ENCODE measurements at regions not wholly inside any gene's neighbourhood (a gene's known extent, or its start where the extent isn't known, plus 50 kb on each side); places are given as distances from the start of the nearest gene placed in this dataset.

DNA sequence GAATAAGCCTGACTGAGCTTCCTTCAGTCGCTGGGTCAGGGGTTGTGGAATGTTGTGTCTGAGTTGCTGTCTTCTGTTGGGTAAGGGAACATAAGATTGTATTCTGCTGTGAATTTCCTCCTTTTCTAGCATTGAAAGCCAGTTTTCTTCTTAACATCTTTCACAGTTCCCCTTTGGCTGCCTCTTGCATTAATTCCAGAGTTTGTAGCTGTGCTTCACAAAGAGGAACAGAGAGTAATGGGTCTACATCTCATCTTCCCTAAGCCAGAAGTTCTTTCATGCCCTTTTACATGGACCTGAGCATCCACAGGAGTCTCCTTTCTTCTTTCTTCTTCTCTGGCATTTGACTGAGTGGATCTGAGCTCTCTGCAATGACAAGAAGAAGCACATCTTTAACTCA lies 686.8 kb downstream of the KCTD16 start:
- TF ChIP-seq, protein P1, sequence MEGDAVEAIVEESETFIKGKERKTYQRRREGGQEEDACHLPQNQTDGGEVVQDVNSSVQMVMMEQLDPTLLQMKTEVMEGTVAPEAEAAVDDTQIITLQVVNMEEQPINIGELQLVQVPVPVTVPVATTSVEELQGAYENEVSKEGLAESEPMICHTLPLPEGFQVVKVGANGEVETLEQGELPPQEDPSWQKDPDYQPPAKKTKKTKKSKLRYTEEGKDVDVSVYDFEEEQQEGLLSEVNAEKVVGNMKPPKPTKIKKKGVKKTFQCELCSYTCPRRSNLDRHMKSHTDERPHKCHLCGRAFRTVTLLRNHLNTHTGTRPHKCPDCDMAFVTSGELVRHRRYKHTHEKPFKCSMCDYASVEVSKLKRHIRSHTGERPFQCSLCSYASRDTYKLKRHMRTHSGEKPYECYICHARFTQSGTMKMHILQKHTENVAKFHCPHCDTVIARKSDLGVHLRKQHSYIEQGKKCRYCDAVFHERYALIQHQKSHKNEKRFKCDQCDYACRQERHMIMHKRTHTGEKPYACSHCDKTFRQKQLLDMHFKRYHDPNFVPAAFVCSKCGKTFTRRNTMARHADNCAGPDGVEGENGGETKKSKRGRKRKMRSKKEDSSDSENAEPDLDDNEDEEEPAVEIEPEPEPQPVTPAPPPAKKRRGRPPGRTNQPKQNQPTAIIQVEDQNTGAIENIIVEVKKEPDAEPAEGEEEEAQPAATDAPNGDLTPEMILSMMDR (conservative IDR thresholded peaks at IDR 0.05; ENCODE audit: low read depth, low read length): no peak
- no peak for TF ChIP-seq EZH2 (IDR thresholded peaks at IDR 0.05; ENCODE audit: borderline replicate concordance, low read depth, low read length, poor library complexity, severe bottlenecking)

All from A673 (cell line).